ENCODE measurements at regions not wholly inside any gene's neighbourhood (a gene's known extent, or its start where the extent isn't known, plus 50 kb on each side); places are given as distances from the start of the nearest gene placed in this dataset.
"Not testable (repeated sequence)": the region's sequence is repeated elsewhere in the genome, so short reads cannot be mapped to it uniquely, and the experiment has no call there.

DNA sequence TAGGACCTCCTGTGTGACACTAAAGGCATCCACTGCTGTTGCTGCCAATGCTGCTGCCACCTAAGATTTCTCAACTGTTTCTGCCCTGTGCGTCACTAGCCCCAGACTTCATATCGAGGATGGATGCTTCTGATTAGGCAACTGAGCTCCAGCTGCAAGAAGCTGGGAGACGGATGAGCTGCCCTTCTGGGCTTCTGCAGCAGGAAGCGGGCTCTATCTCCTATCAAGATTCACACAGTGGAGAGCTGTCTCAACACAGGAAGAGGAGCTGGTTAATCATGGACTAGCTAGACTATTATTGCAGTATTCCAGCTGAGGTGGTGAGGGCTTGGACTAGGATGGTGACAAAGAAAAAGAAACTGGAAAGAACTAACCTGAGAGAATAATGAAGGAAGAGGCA lies 59.2 kb upstream of the PELI2 start:
- DNase-seq: no peak

DNA sequence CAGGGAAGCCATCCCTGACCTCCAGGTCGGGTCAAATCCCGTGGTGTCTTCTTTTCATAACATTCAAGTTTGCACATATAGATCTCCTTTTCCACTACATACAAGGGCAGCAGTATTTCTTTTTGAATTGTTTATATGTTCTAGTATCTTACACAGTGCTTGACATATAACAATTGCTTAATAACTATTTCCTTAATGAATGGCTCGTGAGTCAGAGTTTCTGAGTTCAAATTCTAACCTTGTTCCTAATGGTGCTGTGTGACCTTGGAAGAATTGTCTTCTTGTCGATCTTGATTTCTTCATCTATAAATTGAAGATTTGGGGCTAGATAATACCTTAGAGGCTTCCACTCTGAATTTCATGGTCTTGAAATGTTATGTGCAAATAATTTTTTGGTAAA lies 57.2 kb upstream of the PELI2 start:
- DNase-seq: no peak

- no peak for DNase-seq
These were observed 55.1 kb upstream of the PELI2 start for GRCh38 chr14:56063131-56063530.

- no peak for DNase-seq
These were observed 53.7 kb upstream of the PELI2 start for GRCh38 chr14:56064513-56064912.

DNA sequence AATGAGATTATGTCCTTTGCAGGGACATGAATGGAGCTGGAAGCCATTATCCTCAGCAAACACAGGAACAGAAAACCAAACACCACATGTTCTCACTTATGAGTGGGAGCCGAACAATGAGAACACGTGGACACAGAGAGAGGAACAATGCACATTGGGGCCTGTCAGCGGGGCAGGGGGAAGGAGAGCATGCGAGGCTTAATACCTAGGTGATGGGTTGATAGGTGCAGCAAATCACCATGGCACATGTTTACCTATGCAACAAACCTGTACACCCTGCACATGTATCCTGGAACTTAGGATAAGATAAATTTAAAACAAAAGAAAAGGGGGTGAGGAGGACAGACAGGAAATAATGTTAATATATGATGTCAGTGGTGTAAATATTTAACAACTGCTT lies 53.0 kb upstream of the PELI2 start:
- not testable (repeated sequence) for DNase-seq

- DNase-seq: no peak
These were observed 52.5 kb upstream of the PELI2 start for GRCh38 chr14:56065621-56066290.

Data from CD4-positive, alpha-beta T cell treated with Interferon gamma for 1 hour (primary cell).